LoVo (cell line): ENCODE measurements at regions not wholly inside any gene's neighbourhood (a gene's known extent, or its start where the extent isn't known, plus 50 kb on each side); places are given as distances from the start of the nearest gene placed in this dataset.

ENCODE experiments used
- DNase-seq: peaks from one replicate; pipeline ENCODE4 v3.0.0-alpha.2; 2016; ENCODE audit warnings: low spot score

DNA sequence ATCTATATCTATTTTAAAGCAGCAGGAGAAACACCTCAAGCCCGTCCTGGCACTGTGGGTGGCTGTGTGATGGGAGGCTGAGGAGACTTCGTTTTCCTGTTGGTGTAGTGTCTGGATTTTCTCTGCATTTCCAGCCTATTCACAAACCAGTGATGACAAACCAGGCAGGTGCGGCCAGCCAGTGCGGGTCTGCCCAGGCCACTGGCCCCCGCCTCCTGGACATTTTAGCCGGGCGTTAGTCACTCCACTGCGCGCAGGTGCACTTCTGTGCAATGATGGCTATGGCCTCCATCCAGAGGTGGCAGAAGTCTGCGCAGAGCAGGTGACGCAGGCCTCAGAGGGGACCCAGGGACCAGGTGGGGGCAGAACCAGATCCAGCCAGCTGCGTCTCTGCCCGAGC is 64.9 kb upstream of the PITRM1 start:
- DNase-seq = no peak

DNA sequence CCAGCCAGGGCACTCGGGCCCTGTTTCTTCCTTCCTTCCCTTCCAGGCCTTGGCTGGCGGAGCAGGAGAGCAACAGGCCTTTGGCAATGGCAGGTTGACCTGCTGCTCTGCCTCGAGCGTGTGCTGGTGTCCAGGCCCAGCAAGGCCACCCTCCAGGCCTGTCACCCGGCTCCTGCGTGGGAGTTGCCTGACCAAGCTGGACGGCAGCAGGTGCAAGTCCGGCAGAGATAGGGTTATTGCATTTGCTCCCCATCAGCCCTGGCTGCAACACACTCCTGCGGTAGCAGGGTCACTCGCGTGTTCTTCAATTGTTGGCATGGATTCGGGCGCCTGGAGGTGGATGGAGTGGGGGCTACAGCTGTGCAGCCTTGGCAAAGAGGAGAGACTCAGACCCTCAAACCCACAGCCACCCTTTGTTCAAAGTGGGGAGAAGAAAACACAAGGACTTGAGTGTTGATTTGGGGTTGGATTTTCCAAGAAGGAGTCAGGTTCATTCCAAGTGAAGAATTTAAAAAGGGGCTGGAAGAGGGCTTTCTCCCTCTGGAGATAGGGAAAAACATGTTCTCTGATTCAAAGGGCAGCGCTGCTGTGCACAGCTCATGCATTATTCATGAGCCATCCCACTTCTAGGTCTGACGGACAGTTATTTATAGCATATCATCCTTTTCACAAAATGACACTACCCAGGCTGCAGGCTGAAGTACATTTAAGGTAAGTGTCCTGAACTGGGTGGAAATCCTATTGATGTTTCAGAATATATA is 64.2 kb upstream of the PITRM1 start:
- DNase-seq = no peak

- DNase-seq = no peak
Measured at GRCh38 chr10:3235996-3236510, 63.5 kb upstream of the PITRM1 start.

DNA sequence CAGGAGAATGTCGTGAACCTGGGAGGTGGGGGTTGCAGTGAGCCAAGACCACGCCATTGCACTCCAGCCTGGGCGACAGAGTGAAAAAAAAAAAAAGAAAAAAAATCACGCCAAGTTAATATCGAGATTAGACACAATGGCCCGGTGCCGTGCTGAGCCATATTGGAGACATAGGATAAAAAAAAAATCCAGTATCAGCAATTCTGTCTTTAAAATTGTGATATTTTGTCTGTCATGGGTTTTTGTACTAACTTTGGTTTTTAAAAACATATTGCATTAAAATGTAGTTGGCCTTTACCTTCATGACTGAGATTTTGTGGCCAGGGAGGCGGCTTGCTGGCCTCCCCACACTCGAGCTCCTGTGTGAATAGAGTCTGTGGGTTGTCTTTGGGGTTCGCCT is 62.8 kb upstream of the PITRM1 start:
- DNase-seq = no peak

DNA sequence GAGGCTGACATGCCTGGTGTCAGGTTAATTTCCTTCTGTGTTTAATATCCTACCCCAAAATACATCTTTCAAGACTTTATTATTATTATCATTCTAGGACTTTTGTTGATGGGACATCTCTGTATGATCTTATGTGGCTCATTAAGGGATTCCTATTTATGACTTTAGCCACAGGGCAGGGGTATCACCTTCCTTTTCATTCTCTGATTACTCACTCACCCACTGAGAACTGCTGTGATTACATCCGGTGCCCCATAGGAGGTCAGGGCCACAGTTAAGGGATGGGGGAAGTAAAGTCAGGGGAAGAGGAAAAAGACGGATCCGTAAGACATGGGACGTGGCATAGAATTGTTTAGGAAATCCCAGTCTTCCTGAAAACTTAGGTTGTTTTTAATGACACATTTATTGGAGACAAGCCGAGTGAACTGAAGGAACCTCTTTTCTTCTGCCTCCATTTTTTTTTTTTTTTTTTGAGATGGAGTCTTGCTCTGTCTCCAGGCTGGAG is 61.0 kb upstream of the PITRM1 start:
- no peak for DNase-seq

DNA sequence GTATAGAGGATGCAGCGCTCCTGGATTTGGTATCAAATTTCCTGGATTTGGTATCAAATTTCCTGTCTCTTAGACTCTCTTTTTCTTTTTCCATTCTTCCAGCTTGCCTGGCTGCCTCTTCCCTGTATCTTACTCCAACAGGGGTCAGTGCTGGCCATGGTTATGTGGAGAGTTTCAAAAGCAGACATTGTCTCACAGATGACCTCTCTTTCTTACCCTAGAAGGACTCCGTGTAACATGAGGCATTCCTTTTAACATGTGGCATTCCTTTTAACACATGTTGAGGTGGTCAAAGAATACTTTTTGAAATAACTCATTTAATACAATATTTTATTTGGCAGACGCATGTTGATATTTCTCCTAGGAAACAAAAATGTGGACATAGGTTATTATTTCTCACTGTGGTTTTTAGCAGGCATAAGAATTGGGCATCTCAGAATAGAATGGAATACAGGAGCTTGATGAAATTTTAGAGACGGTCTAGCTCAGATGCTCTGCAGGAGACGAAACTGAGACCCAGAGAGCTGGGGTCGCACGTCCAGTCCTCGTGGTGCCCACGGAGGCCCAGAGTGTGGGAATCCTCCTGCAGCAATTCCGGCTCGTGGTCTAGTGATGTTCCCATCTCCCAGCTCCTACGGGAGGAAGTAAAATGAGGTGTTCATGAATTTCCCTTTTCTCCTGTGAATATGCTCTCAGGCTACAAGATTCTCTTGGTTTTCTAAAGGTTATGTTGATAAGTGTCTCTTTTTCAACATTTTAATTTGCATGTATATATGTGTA is 59.6 kb upstream of the PITRM1 start:
- DNase-seq = no peak

GRCh38 chr10:3229815-3230214 is 57.2 kb upstream of the PITRM1 start:
- no peak for DNase-seq

- no peak for DNase-seq
Measured at GRCh38 chr10:3228629-3228945, 56.0 kb upstream of the PITRM1 start.

DNA sequence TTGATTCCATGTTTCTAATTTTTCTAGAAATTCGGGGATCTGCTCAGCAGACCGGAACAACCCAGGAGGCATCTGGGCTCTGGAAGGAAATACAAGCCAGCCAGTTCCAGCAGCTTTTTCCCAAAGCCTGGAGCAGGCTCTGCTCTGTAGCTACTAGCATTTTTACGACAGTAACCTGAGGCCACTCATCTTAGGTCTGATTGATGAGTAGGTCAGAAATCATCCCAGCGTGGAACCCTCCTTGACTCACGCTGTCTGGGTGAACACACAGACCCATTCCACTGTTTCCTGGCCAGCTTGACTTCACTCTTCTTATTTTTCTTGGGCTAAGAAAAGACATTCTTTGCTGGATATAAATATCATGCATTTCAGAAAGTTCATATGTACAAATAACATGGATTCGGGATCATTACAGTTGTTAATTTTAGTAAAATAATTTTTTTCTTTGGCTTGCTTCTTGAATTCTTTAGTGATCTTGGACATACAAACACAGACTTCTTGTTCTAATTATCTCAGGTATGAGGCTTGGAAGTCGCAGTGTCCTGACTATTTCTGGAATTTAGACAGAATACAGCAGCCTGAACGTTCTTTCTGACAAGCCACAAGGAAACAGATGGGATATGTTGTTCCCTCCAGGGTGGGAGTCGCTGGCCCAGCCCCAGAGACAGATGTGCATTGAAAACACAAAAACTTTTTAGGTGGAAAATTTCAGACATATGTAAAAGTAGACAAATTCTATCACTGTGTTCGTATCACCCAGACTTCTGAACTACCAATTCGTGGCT is 54.6 kb upstream of the PITRM1 start:
- DNase-seq = peak; percentile 34

GRCh38 chr10:3225561-3225960 is 53.0 kb upstream of the PITRM1 start:
- DNase-seq = no peak

DNA sequence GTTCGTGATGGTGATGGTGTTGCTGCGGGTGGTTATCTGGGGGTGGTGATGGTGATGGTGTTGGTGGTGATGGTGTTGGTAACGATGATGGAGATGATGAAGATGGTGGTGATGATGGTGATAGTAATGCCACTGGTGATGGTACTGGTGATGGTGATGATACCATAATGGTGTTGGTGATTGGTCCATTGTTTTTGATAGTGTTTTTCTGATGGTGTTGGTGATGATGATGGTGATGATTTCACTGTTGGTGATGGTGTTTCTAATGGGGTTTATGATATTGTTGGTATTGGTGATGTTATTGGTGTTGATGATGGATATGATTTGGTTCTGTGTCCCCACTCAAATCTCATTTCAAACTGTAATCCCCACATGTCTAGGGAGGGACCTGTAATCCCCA is 51.7 kb upstream of the PITRM1 start:
- no peak for DNase-seq

DNA sequence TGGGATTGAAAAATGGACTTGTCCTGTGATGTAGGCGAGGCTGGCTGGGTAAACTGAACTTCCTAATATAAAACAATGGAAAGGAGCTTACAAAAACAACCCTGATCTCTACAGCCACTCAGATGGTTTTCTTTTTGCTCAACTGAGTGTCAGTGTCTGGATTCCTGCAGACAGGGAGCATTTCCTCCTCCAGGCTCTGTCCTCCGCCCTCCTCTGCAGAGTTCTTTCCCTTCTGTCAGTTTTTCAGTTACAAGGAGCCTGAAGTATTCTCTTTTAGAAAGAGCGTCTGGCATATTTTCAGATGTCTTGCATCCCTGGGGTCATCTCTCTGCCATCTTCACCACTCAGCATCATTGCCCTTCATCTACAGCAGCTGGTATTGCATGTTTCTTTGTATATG is 50.0 kb upstream of the PITRM1 start:
- DNase-seq = no peak
